Fibroblast of skin of right biceps (primary cell): ENCODE measurements at regions not wholly inside any gene's neighbourhood (a gene's known extent, or its start where the extent isn't known, plus 50 kb on each side); places are given as distances from the start of the nearest gene placed in this dataset.

Experiments used
- DNase-seq: peaks from one replicate; pipeline ENCODE4 v3.0.0-alpha.2; 2013

- DNase-seq: peak; percentile 19
Observed at GRCh38 chr10:108817584-108817983, 1105.7 kb downstream of the XPNPEP1 start.

DNA sequence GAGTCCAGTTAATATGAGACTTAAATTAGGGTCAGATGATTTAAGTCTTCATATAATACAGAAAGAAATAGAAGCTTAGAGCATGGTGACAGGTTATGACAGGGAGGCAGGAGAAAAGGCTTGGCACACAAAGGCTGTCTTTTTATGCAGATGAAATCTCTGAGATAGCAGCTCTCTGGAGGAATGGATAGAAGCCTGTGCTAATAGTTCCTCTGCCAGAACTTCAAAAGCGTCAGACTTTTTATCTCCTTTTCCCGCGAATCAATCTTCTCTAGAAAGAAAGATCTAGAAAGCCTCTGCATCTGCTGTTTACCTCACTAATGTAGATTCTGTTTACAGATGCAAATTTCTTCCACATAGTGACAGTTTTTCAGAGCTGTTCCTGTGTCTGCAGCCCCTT, 1106.2 kb downstream of the XPNPEP1 start:
- no peak for DNase-seq

DNA sequence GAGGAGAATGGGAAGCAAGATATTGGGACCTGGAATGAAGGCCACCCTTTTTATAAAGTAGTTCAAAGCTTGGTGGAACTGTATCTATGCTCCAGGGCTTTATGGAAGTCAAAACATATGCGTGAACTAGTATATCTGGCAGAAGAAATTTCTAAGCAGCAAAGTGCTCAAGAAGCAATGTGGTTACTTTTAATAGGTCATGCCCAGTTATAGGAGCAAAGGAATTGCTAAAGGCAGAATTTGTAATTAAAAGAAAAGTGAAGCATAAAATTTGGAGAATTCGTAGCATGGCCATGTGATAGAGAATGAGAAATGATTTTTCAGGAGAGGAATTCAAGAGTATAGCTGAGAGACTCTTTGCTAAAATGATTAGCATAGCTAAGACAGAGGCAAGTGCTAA, 1110.4 kb downstream of the XPNPEP1 start:
- DNase-seq: no peak

DNA sequence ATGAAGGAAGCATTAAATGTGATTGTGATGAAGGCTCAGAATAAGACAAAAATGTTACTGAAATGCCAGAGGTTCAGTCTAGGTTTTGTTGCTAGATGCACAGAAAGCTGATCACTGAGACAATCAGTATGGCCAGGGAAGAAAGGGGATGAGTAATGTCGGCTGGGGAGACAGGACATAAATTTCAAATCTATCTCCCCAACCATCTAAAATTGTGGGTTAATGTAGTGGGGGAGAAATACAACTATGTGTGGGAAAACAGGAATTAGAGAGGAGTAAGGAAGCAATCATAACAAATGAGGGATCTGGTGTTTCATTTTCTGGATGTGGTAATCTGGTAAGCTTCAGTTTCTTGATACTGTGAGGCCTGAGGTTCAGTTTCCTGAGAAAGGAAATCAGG, 1111.0 kb downstream of the XPNPEP1 start:
- peak; percentile 80 for DNase-seq

DNA sequence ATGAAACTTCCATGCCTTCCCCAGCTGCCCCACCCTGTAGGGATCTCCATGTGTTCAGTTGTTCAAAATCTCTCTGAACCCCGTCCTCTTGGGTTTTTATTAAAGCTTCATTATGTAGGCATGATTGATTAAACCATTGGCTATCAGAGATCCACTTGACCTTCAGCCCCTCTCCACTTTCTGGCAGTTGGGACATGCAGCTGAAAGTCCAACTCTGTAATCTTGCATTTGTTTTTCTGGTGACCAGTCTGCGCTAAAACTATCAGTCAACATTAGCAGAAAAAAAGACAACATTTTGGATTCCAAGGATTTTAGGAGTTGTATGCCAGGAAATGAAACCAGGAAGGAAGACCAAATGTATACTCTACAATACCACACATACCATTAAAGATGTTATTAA, 1115.1 kb downstream of the XPNPEP1 start:
- DNase-seq: no peak

- DNase-seq: peak; percentile 88
Observed at GRCh38 chr10:108801775-108802517, 1121.4 kb downstream of the XPNPEP1 start.

DNA sequence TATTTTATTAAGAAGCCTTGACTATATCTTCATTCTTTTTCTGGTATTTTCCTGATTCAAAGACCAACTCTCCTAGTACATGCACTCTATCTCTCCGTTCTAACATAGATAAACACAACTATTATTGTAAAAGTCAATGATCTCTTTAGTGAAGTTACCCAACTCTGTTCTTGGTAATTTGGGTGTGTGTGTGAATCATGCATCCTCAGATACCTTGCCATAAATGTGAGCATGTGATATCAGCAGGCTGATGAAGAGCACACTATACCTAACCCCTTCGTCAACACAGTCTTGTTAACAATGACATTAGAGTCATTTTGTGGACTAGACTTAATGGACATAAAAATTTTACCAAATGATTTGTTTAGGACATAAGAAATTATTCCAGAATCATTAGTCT, 1122.1 kb downstream of the XPNPEP1 start:
- DNase-seq: no peak

DNA sequence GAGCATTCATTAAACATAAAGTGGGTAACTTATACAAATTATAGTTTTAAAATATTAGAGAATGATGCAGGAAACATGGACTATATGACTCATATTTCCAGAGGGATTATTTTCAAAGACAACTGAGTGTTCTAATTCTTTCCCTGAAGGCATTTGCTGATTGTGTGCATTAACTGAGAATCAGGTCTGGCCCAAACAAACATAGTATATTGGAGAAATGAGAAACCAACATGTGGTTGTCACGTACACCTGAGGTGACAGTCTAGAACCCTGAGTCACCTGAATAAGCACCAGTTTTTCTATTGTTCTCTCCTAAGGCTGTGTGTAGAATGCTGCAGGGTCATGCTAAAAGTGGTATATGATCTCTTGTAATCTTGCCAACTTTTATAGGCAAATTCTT, 1125.7 kb downstream of the XPNPEP1 start:
- DNase-seq: no peak

DNA sequence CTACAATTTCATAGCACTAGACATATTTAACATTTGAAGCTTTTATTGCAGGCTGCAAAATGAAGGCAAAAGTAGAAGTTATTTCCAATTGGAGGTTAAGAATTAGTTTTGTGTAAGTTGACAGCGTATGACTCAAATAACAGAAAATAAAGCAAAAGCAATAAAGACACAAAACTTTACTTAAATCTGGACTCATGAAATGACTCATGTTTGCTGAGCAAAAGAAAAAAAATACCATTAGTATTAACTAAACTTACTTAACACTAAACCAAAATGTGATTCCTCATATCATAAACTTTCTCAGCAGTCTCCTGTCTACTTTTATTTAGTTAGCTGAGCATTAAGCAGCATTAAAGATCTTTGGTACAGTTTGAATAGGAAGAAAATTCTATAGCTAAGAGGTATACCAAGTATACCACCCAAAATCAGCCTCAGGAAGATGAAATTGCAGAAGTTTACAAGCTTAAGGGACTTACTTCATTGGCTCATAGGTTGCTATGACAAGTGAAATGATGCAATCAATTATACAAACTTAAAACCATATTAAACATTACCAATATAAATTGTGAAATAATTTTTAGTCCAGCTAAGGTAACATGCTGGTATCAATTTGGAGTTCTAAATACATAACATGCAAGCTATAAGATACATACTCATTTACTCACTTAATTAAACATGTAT, 1131.4 kb downstream of the XPNPEP1 start:
- peak; percentile 44 for DNase-seq

- no peak for DNase-seq
Observed at GRCh38 chr10:108791030-108791429, 1132.3 kb downstream of the XPNPEP1 start.

DNA sequence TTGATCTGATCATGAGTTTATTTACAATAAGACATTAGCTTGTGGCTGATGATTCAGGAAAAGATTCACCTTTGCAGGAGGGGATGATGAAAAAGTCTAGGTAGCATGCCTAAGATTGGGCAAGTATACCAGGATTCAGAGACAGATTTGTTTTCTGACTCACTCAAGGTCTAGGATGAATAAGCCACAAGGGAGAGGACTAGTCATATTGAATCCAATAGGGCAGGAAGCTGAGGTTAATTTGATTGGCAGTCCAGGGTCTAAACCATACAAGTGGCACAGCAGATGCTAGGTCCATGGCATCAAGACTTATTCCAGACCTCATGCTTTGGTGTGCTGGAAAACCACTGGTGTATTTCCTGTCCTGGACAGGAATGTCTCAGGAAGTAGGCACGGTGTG, 1133.4 kb downstream of the XPNPEP1 start:
- peak; percentile 83 for DNase-seq

- DNase-seq: no peak
Observed at GRCh38 chr10:108789336-108789735, 1134.0 kb downstream of the XPNPEP1 start.

GRCh38 chr10:108788891-108789290, 1134.4 kb downstream of the XPNPEP1 start:
- DNase-seq: no peak

- peak; percentile 81 for DNase-seq
Observed at GRCh38 chr10:108787932-108788331, 1135.4 kb downstream of the XPNPEP1 start.

- no peak for DNase-seq
Observed at GRCh38 chr10:108785011-108785410, 1138.3 kb downstream of the XPNPEP1 start.

DNA sequence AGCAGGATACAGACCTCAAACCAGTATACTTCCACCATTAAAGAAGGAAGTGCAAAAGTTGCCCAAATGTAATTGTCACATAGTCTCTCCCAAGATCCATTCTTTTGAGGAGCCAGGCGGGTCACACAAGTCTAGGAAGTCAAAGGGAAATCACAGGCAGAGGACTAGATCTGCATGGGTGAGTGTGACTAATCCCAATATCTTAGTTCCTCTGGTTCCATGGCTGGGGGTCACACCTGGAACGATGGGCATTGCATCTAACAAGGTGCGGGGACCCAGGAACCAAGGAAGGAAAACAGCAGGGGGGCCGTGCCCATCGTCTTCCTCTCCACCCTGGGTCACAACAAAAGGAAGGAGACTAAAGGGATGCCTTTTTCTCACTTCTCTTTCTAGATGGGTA, 1138.8 kb downstream of the XPNPEP1 start:
- no peak for DNase-seq

DNA sequence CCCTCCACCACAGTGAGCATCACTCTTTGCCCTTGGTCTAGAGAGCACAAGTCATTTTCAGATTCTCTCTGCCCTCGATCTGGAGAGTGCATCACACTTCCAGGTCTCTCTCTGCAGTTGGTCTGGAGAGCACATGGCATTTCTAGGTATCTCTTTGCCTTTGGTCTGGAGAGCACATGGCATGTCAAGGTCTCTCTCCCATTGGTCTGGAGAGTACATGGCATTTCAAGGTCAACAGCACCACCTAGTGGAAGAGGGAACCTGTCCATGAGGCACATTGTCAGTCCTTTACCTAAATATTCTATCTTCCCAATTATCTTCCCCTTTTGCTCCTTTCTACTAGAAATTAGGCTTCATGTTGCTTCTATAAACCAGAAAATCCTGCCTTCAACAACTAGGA, 1139.4 kb downstream of the XPNPEP1 start:
- peak; percentile 60 for DNase-seq

GRCh38 chr10:108782411-108782810, 1140.9 kb downstream of the XPNPEP1 start:
- DNase-seq: peak; percentile 57

DNA sequence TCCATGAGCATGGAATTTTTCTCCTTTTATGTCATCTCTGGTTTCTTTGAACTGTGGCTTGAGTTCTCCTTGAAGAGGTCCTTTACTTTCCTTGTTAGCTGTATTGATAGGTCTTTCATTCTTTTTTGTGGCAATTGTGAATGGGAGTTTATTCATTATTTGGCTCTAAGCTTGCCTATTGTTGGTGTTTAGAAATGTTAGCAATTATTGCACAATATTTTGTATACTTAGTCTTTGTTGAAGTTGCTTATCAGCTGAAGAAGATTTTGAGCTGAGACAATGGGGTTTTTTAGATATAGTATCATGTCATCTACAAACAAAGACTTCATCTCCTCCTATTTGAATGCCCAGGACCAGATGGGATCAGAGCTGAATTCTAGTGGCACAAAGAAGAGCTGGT, 1143.8 kb downstream of the XPNPEP1 start:
- no peak for DNase-seq

- DNase-seq: no peak
Observed at GRCh38 chr10:108775911-108776475, 1147.3 kb downstream of the XPNPEP1 start.

DNA sequence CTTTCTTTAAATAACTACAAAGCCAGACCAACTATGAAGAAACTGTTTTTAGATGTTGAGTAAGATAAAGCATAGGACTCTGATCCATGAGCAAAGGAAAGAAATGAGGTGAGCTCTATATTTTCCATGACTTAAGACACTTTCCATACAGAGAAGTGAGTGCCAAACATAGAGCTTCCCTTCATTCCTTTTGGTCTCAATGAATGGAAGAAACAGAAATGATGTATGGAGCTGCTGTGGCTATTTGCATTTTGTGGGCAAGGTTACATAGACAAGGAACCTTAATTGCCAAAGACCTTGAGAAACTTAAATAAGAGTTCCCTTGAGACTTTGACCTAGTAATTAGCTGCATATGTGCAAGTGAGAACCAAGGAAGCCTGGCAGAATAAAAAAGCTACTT, 1152.2 kb downstream of the XPNPEP1 start:
- peak; percentile 23 for DNase-seq

- DNase-seq: no peak
Observed at GRCh38 chr10:108765794-108766193, 1157.5 kb downstream of the XPNPEP1 start.

- DNase-seq: peak; percentile 61
Observed at GRCh38 chr10:108757946-108758345, 1165.4 kb downstream of the XPNPEP1 start.

DNA sequence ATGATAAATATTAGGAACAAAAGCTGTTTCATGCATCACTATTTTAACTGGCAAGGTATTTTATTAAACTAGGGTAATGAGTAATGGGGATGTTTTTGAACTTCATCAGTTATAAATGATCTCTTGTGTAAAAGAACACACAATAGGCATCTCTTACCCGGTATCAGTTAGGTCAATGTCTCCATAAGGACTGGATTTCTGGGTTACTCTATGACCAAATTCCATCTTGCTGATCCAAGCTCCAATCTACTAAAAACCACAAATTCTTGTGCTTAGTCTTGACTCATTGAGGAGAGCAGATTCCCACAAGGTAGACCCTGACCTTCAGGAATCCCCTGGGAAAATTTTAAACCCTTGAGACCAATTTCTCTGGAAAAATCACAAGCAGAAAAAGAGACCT, 1167.7 kb downstream of the XPNPEP1 start:
- peak; percentile 82 for DNase-seq
